Fibroblast of lung (primary cell): ENCODE measurements at regions not wholly inside any gene's neighbourhood (a gene's known extent, or its start where the extent isn't known, plus 50 kb on each side); places are given as distances from the start of the nearest gene placed in this dataset.

ENCODE experiments used
- DNase-seq, 2 donors: peaks; one replicate each; pipeline versions ENCODE4 v3.0.0 to v3.0.0-alpha.2; 2010; ENCODE audit warnings: low read depth in 2 of 2
- H2AFZ ChIP-seq: 2 replicates; pipeline ENCODE4 v1.5.1; 2012; ENCODE audit warnings: low read length, control low read depth, inconsistent platforms
- H3K27ac ChIP-seq: 2 replicates; pipeline ENCODE4 v1.5.1; 2011; ENCODE audit warnings: low read length, control low read depth; ENCODE audit not compliant: insufficient read depth
- H3K27me3 ChIP-seq: 2 replicates; pipeline ENCODE4 v1.5.1; 2011; ENCODE audit warnings: mild to moderate bottlenecking, low read length; ENCODE audit not compliant: control insufficient read depth, insufficient read depth
- H3K36me3 ChIP-seq: 2 replicates; pipeline ENCODE4 v1.5.1; 2011; ENCODE audit warnings: low read length; ENCODE audit not compliant: control insufficient read depth, insufficient read depth
- H3K4me1 ChIP-seq: 2 replicates; pipeline ENCODE4 v1.5.1; 2011; ENCODE audit warnings: low read length; ENCODE audit not compliant: control insufficient read depth, insufficient read depth; ENCODE audit errors: extremely low read depth
- H3K4me2 ChIP-seq: 2 replicates; pipeline ENCODE4 v1.5.1; 2011; ENCODE audit warnings: low read length, control low read depth; ENCODE audit not compliant: insufficient read depth; ENCODE audit errors: extremely low read depth
- H3K4me3 ChIP-seq, 4 experiments: fragments of 200-600 bp in 1 of 4; sonication (generic) in 1 of 4; replicated peaks in 1 of 4; 2 replicates each; pipeline ENCODE4 v1.5.1; 2011 to 2016; ENCODE audit warnings: low read length in 4 of 4, low read depth in 3 of 4, mild to moderate bottlenecking in 3 of 4, control low read depth in 2 of 4, inconsistent platforms in 1 of 4, mixed read lengths in 1 of 4; ENCODE audit not compliant: insufficient read depth in 1 of 4; ENCODE audit errors: control extremely low read depth in 1 of 4
- H3K79me2 ChIP-seq: 2 replicates; pipeline ENCODE4 v1.5.1; 2012; ENCODE audit warnings: mild to moderate bottlenecking, low read length, inconsistent platforms; ENCODE audit not compliant: control insufficient read depth, insufficient read depth
- H3K9ac ChIP-seq: 2 replicates; pipeline ENCODE4 v1.5.1; 2011; ENCODE audit warnings: mild to moderate bottlenecking, low read length, control low read depth; ENCODE audit not compliant: insufficient read depth
- H3K9me3 ChIP-seq: 2 replicates; pipeline ENCODE4 v1.5.1; 2012; ENCODE audit warnings: low read depth, low read length; ENCODE audit not compliant: control insufficient read depth, insufficient read depth
- H4K20me1 ChIP-seq: 2 replicates; pipeline ENCODE4 v1.5.1; 2011; ENCODE audit warnings: low read length; ENCODE audit not compliant: control insufficient read depth, insufficient read depth; ENCODE audit errors: extremely low read depth
- CTCF ChIP-seq, 2 donors: IDR thresholded peaks in 1 of 2; conservative IDR thresholded peaks in 1 of 2; 1 replicate in 1 of 2; 2 replicates in 1 of 2; pipeline ENCODE4 v1.5.1; 2011 to 2012; ENCODE audit warnings: low read length in 2 of 2, control low read depth in 1 of 2, inconsistent platforms in 1 of 2, low read depth in 1 of 2, mild to moderate bottlenecking in 1 of 2
- EZH2 ChIP-seq: IDR thresholded peaks from 2 replicates; pipeline ENCODE4 v1.5.1; 2012; ENCODE audit warnings: low read length, control low read depth, mild to moderate bottlenecking; ENCODE audit errors: missing control alignments

GRCh38 chrX:27057883-27058282 lies 405.3 kb downstream of the PPP4R3C start:
- Histone ChIP-seq H3K79me2 (no peaks in the 10 kb centered on the region), H3K4me1 (no peaks in the 10 kb centered on the region), H4K20me1 (no peaks in the 10 kb centered on the region), H3K36me3 (no peaks in the 10 kb centered on the region), H3K27ac (no peak overlapping the region), H3K4me2 (no peak overlapping the region), H3K4me3 (no peak overlapping the region), H2AFZ (no peak overlapping the region), H3K9ac (no peak overlapping the region), H3K9me3 (no peaks in the 10 kb centered on the region), H3K27me3 (no peaks in the 10 kb centered on the region)
- DNase-seq: no peak
- TF ChIP-seq CTCF (conservative IDR thresholded peaks at IDR 0.05 in 1 of 2, IDR thresholded peaks at IDR 0.05 in 1 of 2; ENCODE audit: low read depth in 1 of 2, low read length in 2 of 2) (no peak), EZH2 (no peak)

- Histone ChIP-seq H3K9me3 (no peaks in the 10 kb centered on the region), H4K20me1 (no peaks in the 10 kb centered on the region)
Observed at GRCh38 chrX:27039332-27039731, 423.8 kb downstream of the PPP4R3C start.

GRCh38 chrX:27008486-27008885 lies 454.7 kb downstream of the PPP4R3C start:
- Histone ChIP-seq H3K79me2 (no peaks in the 10 kb centered on the region), H3K27ac (no peak overlapping the region), H3K4me3 (no peak overlapping the region), H3K9ac (no peak overlapping the region), H3K27me3 (no peaks in the 10 kb centered on the region), H3K36me3 (no peaks in the 10 kb centered on the region), H4K20me1 (no peaks in the 10 kb centered on the region), H3K4me1 (no peaks in the 10 kb centered on the region), H3K4me2 (no peak overlapping the region), H3K9me3 (no peaks in the 10 kb centered on the region), H2AFZ (no peak overlapping the region)
- DNase-seq: no peak
- TF ChIP-seq CTCF (conservative IDR thresholded peaks at IDR 0.05 in 1 of 2, IDR thresholded peaks at IDR 0.05 in 1 of 2; ENCODE audit: low read depth in 1 of 2, low read length in 2 of 2) (no peak), EZH2 (no peak)

More at GRCh38 chrX:27039332-27039731, 423.8 kb downstream of the PPP4R3C start:
- H3K27ac ChIP-seq: no peak overlapping the region
- no peak overlapping the region for H3K9ac ChIP-seq
- no peak overlapping the region for H3K4me3 ChIP-seq
- H3K79me2 ChIP-seq: no peaks in the 10 kb centered on the region
- no peak overlapping the region for H2AFZ ChIP-seq
- H3K27me3 ChIP-seq: no peaks in the 10 kb centered on the region
- no peak overlapping the region for H3K4me2 ChIP-seq
- H3K4me1 ChIP-seq: no peaks in the 10 kb centered on the region
- no peak for DNase-seq
- TF ChIP-seq CTCF (conservative IDR thresholded peaks at IDR 0.05 in 1 of 2, IDR thresholded peaks at IDR 0.05 in 1 of 2; ENCODE audit: low read depth in 1 of 2, low read length in 2 of 2): no peak
- no peaks in the 10 kb centered on the region for H3K36me3 ChIP-seq
